ENCODE measurements at regions not wholly inside any gene's neighbourhood (a gene's known extent, or its start where the extent isn't known, plus 50 kb on each side); places are given as distances from the start of the nearest gene placed in this dataset.
A peak's percentile ranks its signal among the peaks of the same experiment; 100 is the strongest.

GRCh38 chr3:150222691-150223489, 185.2 kb upstream of the TSC22D2 start:
- H3K9me3 ChIP-seq: no peaks in the 10 kb centered on the region
- H3K4me2 ChIP-seq: no peak overlapping the region
- ATAC-seq (no peak), FAIRE-seq (no peak), DNase-seq (ENCODE audit: low read depth in 1 of 2, low spot score in 1 of 2) (no peak)
- TF ChIP-seq BCL3 (IDR thresholded peaks at IDR 0.05) (no peak), ATOH8 (CRISPR knock-in tag; IDR thresholded peaks at IDR 0.05; ENCODE audit: low read depth) (no peak), HDAC2 (IDR thresholded peaks at IDR 0.05) (no peak), HEYL (CRISPR knock-in tag; IDR thresholded peaks at IDR 0.05) (no peak), RNF2 (IDR thresholded peaks at IDR 0.05; ENCODE audit: borderline replicate concordance, low read depth) (no peak)
- ChIA-PET POLR2A (no interaction called here), CTCF (interaction anchor here (0.7 to 4.7 kb wide), 16 partner anchors 9 to 287 kb away, joined by 3 to 22 read pairs (median 4); no protein-coding TSS in a partner anchor)
- no peaks in the 10 kb centered on the region for H3K4me1 ChIP-seq
- no peak overlapping the region for H3K4me3 ChIP-seq
- H3K27ac ChIP-seq: no peak overlapping the region
- 80% methylated on average over 10 of the region's 10 CpGs for WGBS (ENCODE audit: missing lambda C conversion rate)

GRCh38 chr3:150221904-150222523, 186.1 kb upstream of the TSC22D2 start:
- H3K4me3 ChIP-seq: no peak overlapping the region
- ATAC-seq (peak; percentile 21 to 33; a peak in 3 of 6 replicates), FAIRE-seq (no peak), DNase-seq (ENCODE audit: low read depth in 1 of 2, low spot score in 1 of 2) (no peak)
- CTCF ChIA-PET: interaction anchor here (0.8 to 2.4 kb wide), 13 partner anchors 10 to 286 kb away, joined by 3 to 20 read pairs (median 4); no protein-coding TSS in a partner anchor
- 76% methylated on average over 10 of the region's 10 CpGs for WGBS (ENCODE audit: missing lambda C conversion rate)
- POLR2A ChIA-PET: no interaction called here
- no peak for TF ChIP-seq ZC3H11A (IDR thresholded peaks at IDR 0.05)
- no peak overlapping the region; the same call in 2 of the 3 replicates for H3K4me2 ChIP-seq
- no peaks in the 10 kb centered on the region for H3K9me3 ChIP-seq
- no peak overlapping the region for H3K27ac ChIP-seq
- H3K4me1 ChIP-seq: no peaks in the 10 kb centered on the region

GRCh38 chr3:150220799-150221198, 187.3 kb upstream of the TSC22D2 start:
- Histone ChIP-seq H3K9me3 (no peaks in the 10 kb centered on the region), H3K4me2 (peak overlapping the region; percentile 79), H3K4me1 (no peaks in the 10 kb centered on the region), H3K4me3 (peak overlapping the region; percentile 32), H3K27ac (peak overlapping the region; percentile 21 to 59; a peak in 3 of 6 replicates)
- CTCF ChIA-PET: interaction anchor here (0.6 to 4.3 kb wide), 24 partner anchors 9 to 726 kb away, joined by 3 to 23 read pairs (median 4); no protein-coding TSS in a partner anchor
- POLR2A ChIA-PET: no interaction called here
- 50% methylated on average over 5 of the region's 5 CpGs for WGBS (ENCODE audit: missing lambda C conversion rate)
- DNase-seq (ENCODE audit: low read depth in 1 of 2, low spot score in 1 of 2) (no peak), ATAC-seq (no peak), FAIRE-seq (no peak)
- TF ChIP-seq FOSB (CRISPR knock-in tag; IDR thresholded peaks at IDR 0.05) (no peak), POLR2AphosphoS2 (conservative IDR thresholded peaks at IDR 0.05; ENCODE audit: low read length) (no peak), CEBPB (IDR thresholded peaks at IDR 0.05) (no peak), RNF2 (IDR thresholded peaks at IDR 0.05; ENCODE audit: borderline replicate concordance, low read depth) (no peak), NR3C1 (IDR thresholded peaks at IDR 0.05) (no peak), POLR2A (IDR thresholded peaks at IDR 0.05; ENCODE audit: low read length) (no peak), RCOR1 (IDR thresholded peaks at IDR 0.05; ENCODE audit: low read depth, low read length) (no peak), JUN (IDR thresholded peaks at IDR 0.05) (no peak), SREBF2 (IDR thresholded peaks at IDR 0.05) (no peak), CTCF (IDR thresholded peaks at IDR 0.05) (no peak), MAFK (IDR thresholded peaks at IDR 0.05; ENCODE audit: partially characterized antibody) (no peak), MYC (IDR thresholded peaks at IDR 0.05; ENCODE audit: borderline replicate concordance, low read length) (no peak)

Measured in A549 (cell line).